ENCODE measurements at regions not wholly inside any gene's neighbourhood (a gene's known extent, or its start where the extent isn't known, plus 50 kb on each side); places are given as distances from the start of the nearest gene placed in this dataset.
"Not testable (repeated sequence)": the region's sequence is repeated elsewhere in the genome, so short reads cannot be mapped to it uniquely, and the experiment has no call there.

- DNase-seq, result no peak
These were observed 109.2 kb downstream of the OSTF1 start for GRCh38 chr9:75197561-75197960.

- no peak for DNase-seq
These were observed 110.1 kb downstream of the OSTF1 start for GRCh38 chr9:75198436-75198835.

GRCh38 chr9:75200892-75201470 is 112.7 kb downstream of the OSTF1 start:
- DNase-seq, result no peak

- no peak for DNase-seq
These were observed 113.3 kb downstream of the OSTF1 start for GRCh38 chr9:75201480-75202209.

- not testable (repeated sequence) for DNase-seq
These were observed 119.7 kb downstream of the OSTF1 start for GRCh38 chr9:75207997-75208396.

- DNase-seq, result no peak
These were observed 121.9 kb downstream of the OSTF1 start for GRCh38 chr9:75210215-75210614.

- no peak for DNase-seq
These were observed 125.5 kb downstream of the OSTF1 start for GRCh38 chr9:75213765-75214164.

- DNase-seq, result no peak
These were observed 138.3 kb downstream of the OSTF1 start for GRCh38 chr9:75226403-75227139.

GRCh38 chr9:75228893-75229292 is 140.6 kb downstream of the OSTF1 start:
- no peak for DNase-seq

- DNase-seq, result no peak
These were observed 141.5 kb downstream of the OSTF1 start for GRCh38 chr9:75229605-75230332.

- no peak for DNase-seq
These were observed 142.2 kb downstream of the OSTF1 start for GRCh38 chr9:75230469-75230868.

GRCh38 chr9:75231167-75231566 is 142.9 kb downstream of the OSTF1 start:
- DNase-seq, result no peak

GRCh38 chr9:75233011-75233410 is 144.7 kb downstream of the OSTF1 start:
- no peak for DNase-seq

GRCh38 chr9:75235632-75236031 is 147.3 kb downstream of the OSTF1 start:
- no peak for DNase-seq

- DNase-seq, result no peak
These were observed 150.1 kb downstream of the OSTF1 start for GRCh38 chr9:75238311-75238976.

- no peak for DNase-seq
These were observed 150.9 kb downstream of the OSTF1 start for GRCh38 chr9:75239176-75239575.

GRCh38 chr9:75242426-75242825 is 154.1 kb downstream of the OSTF1 start:
- no peak for DNase-seq

- no peak for DNase-seq
These were observed 158.6 kb downstream of the OSTF1 start for GRCh38 chr9:75246949-75247348.

- peak; percentile 21 for DNase-seq
These were observed 177.2 kb downstream of the OSTF1 start for GRCh38 chr9:75265525-75265972.

GRCh38 chr9:75269197-75269596 is 180.9 kb downstream of the OSTF1 start:
- DNase-seq, result no peak

- not testable (repeated sequence) for DNase-seq
These were observed 184.7 kb downstream of the OSTF1 start for GRCh38 chr9:75273055-75273454.

GRCh38 chr9:75274781-75275180 is 186.5 kb downstream of the OSTF1 start:
- no peak for DNase-seq

- DNase-seq, result no peak
These were observed 193.7 kb downstream of the OSTF1 start for GRCh38 chr9:75282047-75282446.

All from effector CD8-positive, alpha-beta T cell (primary cell).